ENCODE measurements at regions not wholly inside any gene's neighbourhood (a gene's known extent, or its start where the extent isn't known, plus 50 kb on each side); places are given as distances from the start of the nearest gene placed in this dataset.

- no peak for TF ChIP-seq CTCF (IDR thresholded peaks at IDR 0.05; ENCODE audit: insufficient read depth, low read depth, low read length, missing control alignments)
- DNase-seq (ENCODE audit: low read depth) = no peak
- no peak overlapping the region for H3K4me3 ChIP-seq (ENCODE audit: low read length)
Observed at GRCh38 chr11:10634407-10634806, 59.1 kb downstream of the IRAG1 start.

GRCh38 chr11:10633261-10633660, 60.3 kb downstream of the IRAG1 start:
- DNase-seq (ENCODE audit: low read depth) = no peak
- H3K4me3 ChIP-seq (ENCODE audit: low read length) = no peak overlapping the region
- TF ChIP-seq CTCF (IDR thresholded peaks at IDR 0.05; ENCODE audit: insufficient read depth, low read depth, low read length, missing control alignments) = no peak

- no peak overlapping the region for H3K4me3 ChIP-seq (ENCODE audit: low read length)
- TF ChIP-seq CTCF (IDR thresholded peaks at IDR 0.05; ENCODE audit: insufficient read depth, low read depth, low read length, missing control alignments) = no peak
- DNase-seq (ENCODE audit: low read depth) = no peak
Observed at GRCh38 chr11:10632483-10632882, 61.1 kb downstream of the IRAG1 start.

- TF ChIP-seq CTCF (IDR thresholded peaks at IDR 0.05; ENCODE audit: insufficient read depth, low read depth, low read length, missing control alignments) = no peak
- no peak overlapping the region for H3K4me3 ChIP-seq (ENCODE audit: low read length)
- DNase-seq (ENCODE audit: low read depth) = no peak
Observed at GRCh38 chr11:10631761-10632160, 61.8 kb downstream of the IRAG1 start.

- DNase-seq (ENCODE audit: low read depth) = no peak
- no peak for TF ChIP-seq CTCF (IDR thresholded peaks at IDR 0.05; ENCODE audit: insufficient read depth, low read depth, low read length, missing control alignments)
- no peak overlapping the region for H3K4me3 ChIP-seq (ENCODE audit: low read length)
Observed at GRCh38 chr11:10629411-10630002, 61.0 kb upstream of the LYVE1 start.

GRCh38 chr11:10628508-10629236, 60.2 kb upstream of the LYVE1 start:
- no peak for DNase-seq (ENCODE audit: low read depth)
- TF ChIP-seq CTCF (IDR thresholded peaks at IDR 0.05; ENCODE audit: insufficient read depth, low read depth, low read length, missing control alignments) = no peak

GRCh38 chr11:10627816-10628215, 59.4 kb upstream of the LYVE1 start:
- no peak overlapping the region for H3K4me3 ChIP-seq (ENCODE audit: low read length)
- no peak for DNase-seq (ENCODE audit: low read depth)
- no peak for TF ChIP-seq CTCF (IDR thresholded peaks at IDR 0.05; ENCODE audit: insufficient read depth, low read depth, low read length, missing control alignments)

More at GRCh38 chr11:10628508-10629236, 60.2 kb upstream of the LYVE1 start:
- H3K4me3 ChIP-seq (ENCODE audit: low read length) = no peak overlapping the region
